PC-9 (cell line): ENCODE measurements at regions not wholly inside any gene's neighbourhood (a gene's known extent, or its start where the extent isn't known, plus 50 kb on each side); places are given as distances from the start of the nearest gene placed in this dataset.

Source experiments
- BruUV-seq: library from RNA; stranded (reverse); fragments of 400-500 nt; replicated peaks from 2 replicates; lab custom pipeline; 2021; lab: Mats Ljungman, UMichigan
- CTCF ChIA-PET: fragments of 300-600 bp; sonication (Branson Sonifier 250); formaldehyde crosslinking; loops from one replicate; lab custom pipeline; 2022; ENCODE audit warnings: antibody characterized with exemption; lab: Charles Lee
- POLR2A ChIA-PET: fragments of 300-600 bp; sonication (Branson Sonifier 250); formaldehyde crosslinking; loops from one replicate; lab custom pipeline; 2022; ENCODE audit warnings: antibody characterized with exemption; ENCODE audit not compliant: unreplicated experiment; lab: Charles Lee
- DNase-seq, 2 experiments: peaks; one replicate each; pipeline versions ENCODE4 v3.0.0 to v3.0.0-alpha.2; 2015 to 2022; ENCODE audit warnings: mixed read lengths in 1 of 2
- H2AFZ ChIP-seq: fragments of 200-600 bp; sonication (generic); 2 replicates; pipeline ENCODE4 v1.8.1; 2017; ENCODE audit warnings: antibody characterized with exemption
- H3F3A ChIP-seq: fragments of 200-600 bp; sonication (generic); 2 replicates; pipeline ENCODE4 v1.8.1; 2017; ENCODE audit warnings: antibody characterized with exemption, mild to moderate bottlenecking, low read depth; ENCODE audit not compliant: insufficient read depth
- H3K27ac ChIP-seq: fragments of 200-600 bp; sonication (generic); 2 replicates; pipeline ENCODE4 v1.6.1; 2016; ENCODE audit warnings: mixed run types
- H3K27me3 ChIP-seq: fragments of 200-600 bp; sonication (generic); 2 replicates; pipeline ENCODE4 v1.6.1; 2016; ENCODE audit warnings: low read depth, mixed run types; ENCODE audit not compliant: insufficient read depth
- H3K36me3 ChIP-seq: fragments of 200-600 bp; sonication (generic); 2 replicates; pipeline ENCODE4 v1.6.1; 2016; ENCODE audit warnings: low read depth, mixed run types
- H3K4me1 ChIP-seq: fragments of 200-600 bp; sonication (generic); replicated peaks from 2 replicates; pipeline ENCODE4 v1.6.1; 2016; ENCODE audit warnings: mixed run types; ENCODE audit not compliant: insufficient read depth
- H3K4me2 ChIP-seq: fragments of 200-600 bp; sonication (generic); 2 replicates; pipeline ENCODE4 v1.6.1; 2017; ENCODE audit warnings: mixed run types
- H3K4me3 ChIP-seq: fragments of 200-600 bp; sonication (generic); 2 replicates; pipeline ENCODE4 v1.6.1; 2016; ENCODE audit warnings: mixed run types
- H3K79me2 ChIP-seq: fragments of 200-600 bp; sonication (generic); 2 replicates; pipeline ENCODE4 v1.6.1; 2017; ENCODE audit warnings: low read depth, mixed run types
- H3K9me2 ChIP-seq: fragments of 200-600 bp; sonication (generic); 2 replicates; pipeline ENCODE4 v1.8.1; 2017; ENCODE audit warnings: mild to moderate bottlenecking; ENCODE audit not compliant: insufficient read depth
- H3K9me3 ChIP-seq: fragments of 200-600 bp; sonication (generic); 2 replicates; pipeline ENCODE4 v1.8.1; 2016; ENCODE audit warnings: low read depth; ENCODE audit not compliant: insufficient read depth
- H4K20me1 ChIP-seq: fragments of 200-600 bp; sonication (generic); 2 replicates; pipeline ENCODE4 v1.8.1; 2017; ENCODE audit not compliant: insufficient read depth
- EZH2 ChIP-seq: fragments of 200-600 bp; sonication (generic); IDR thresholded peaks from 2 replicates; pipeline ENCODE4 v1.8.0; 2017; ENCODE audit warnings: antibody characterized with exemption, low read depth
- intact Hi-C: fragments of 100-400 bp; cut with micrococcal nuclease; formaldehyde crosslinking; loops from one replicate; pipeline ENCODE4 v1.10.0; 2022; ENCODE audit not compliant: unreplicated experiment
- TF ChIP-seq, protein P1 (sequence below): fragments of 200-600 bp; sonication (generic); conservative IDR thresholded peaks from 2 replicates; pipeline ENCODE4 v1.6.1; 2017; ENCODE audit warnings: mixed run types, antibody characterized with exemption, mild to moderate bottlenecking, moderate library complexity

DNA sequence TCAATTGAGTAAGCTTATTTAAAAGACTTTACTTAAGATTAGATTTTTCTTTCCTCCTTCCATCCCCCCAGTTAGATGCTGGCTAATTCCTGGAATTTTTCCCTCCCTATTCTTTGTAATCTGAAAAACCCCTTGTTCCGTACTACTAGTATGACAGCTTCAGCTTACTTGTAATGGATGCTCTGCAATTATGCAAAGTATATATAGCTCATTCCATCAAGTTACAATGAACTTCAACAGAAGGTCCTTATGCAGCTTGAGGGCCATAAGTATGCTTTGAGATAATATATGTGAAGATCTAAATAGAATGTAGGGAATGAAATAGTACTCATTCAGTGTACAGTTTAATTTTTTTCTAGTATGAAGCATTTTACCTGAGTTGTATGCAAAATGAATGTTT, 398.3 kb upstream of the NAALADL2 start:
- no peaks in the 10 kb centered on the region for H3K27me3 ChIP-seq
- H3K9me3 ChIP-seq: no peaks in the 10 kb centered on the region; the same call in 1 of the 2 replicates
- H2AFZ ChIP-seq: no peak overlapping the region
- H3K27ac ChIP-seq: no peak overlapping the region
- CTCF ChIA-PET: no interaction called here
- H4K20me1 ChIP-seq: no peaks in the 10 kb centered on the region
- DNase-seq: no peak
- no peak overlapping the region for H3K4me2 ChIP-seq
- H3F3A ChIP-seq: no peaks in the 10 kb centered on the region
- intact Hi-C loops: no loop called here
- no peaks in the 10 kb centered on the region for H3K9me2 ChIP-seq
- no TSS peak for BruUV-seq
- H3K4me1 ChIP-seq: no peaks in the 10 kb centered on the region
- POLR2A ChIA-PET: no interaction called here
- no peaks in the 10 kb centered on the region for H3K36me3 ChIP-seq
- no peak overlapping the region for H3K4me3 ChIP-seq
- no peaks in the 10 kb centered on the region for H3K79me2 ChIP-seq
- TF ChIP-seq, protein P1, sequence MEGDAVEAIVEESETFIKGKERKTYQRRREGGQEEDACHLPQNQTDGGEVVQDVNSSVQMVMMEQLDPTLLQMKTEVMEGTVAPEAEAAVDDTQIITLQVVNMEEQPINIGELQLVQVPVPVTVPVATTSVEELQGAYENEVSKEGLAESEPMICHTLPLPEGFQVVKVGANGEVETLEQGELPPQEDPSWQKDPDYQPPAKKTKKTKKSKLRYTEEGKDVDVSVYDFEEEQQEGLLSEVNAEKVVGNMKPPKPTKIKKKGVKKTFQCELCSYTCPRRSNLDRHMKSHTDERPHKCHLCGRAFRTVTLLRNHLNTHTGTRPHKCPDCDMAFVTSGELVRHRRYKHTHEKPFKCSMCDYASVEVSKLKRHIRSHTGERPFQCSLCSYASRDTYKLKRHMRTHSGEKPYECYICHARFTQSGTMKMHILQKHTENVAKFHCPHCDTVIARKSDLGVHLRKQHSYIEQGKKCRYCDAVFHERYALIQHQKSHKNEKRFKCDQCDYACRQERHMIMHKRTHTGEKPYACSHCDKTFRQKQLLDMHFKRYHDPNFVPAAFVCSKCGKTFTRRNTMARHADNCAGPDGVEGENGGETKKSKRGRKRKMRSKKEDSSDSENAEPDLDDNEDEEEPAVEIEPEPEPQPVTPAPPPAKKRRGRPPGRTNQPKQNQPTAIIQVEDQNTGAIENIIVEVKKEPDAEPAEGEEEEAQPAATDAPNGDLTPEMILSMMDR: no peak
- TF ChIP-seq EZH2: no peak

DNA sequence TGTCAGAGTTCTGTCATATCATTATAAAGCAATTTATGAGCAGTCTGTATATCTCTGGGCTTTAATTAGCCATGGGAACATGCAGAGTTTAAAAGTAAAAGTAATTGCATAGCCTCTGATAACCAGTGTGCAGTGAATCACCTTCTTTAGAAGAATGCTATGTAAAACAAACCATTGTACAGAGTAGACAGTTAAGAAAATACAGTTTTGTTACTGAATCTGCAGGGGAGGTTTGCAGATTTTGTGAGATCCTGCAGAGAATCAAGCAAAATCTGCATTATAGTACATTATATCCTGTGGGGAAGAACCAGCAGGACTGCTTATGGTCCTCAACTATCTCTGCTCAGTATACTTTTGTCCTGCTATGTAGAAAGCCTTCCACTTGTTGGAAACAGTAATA, 396.2 kb upstream of the NAALADL2 start:
- CTCF ChIA-PET: interaction anchor here (0.7 kb wide), 1 partner anchor 107 kb away, joined by 8 read pairs; no protein-coding TSS in a partner anchor
- no TSS peak for BruUV-seq
- no peaks in the 10 kb centered on the region for H3K9me3 ChIP-seq
- H3K27me3 ChIP-seq: no peaks in the 10 kb centered on the region
- H4K20me1 ChIP-seq: no peaks in the 10 kb centered on the region
- TF ChIP-seq EZH2: no peak
- TF ChIP-seq, protein P1: no peak
- no peak overlapping the region for H3K27ac ChIP-seq
- H3F3A ChIP-seq: no peaks in the 10 kb centered on the region
- intact Hi-C loops: no loop called here
- no peak for DNase-seq
- no peaks in the 10 kb centered on the region for H3K4me1 ChIP-seq
- H2AFZ ChIP-seq: no peak overlapping the region
- no peaks in the 10 kb centered on the region for H3K9me2 ChIP-seq
- no peaks in the 10 kb centered on the region for H3K36me3 ChIP-seq
- H3K4me3 ChIP-seq: no peak overlapping the region
- H3K79me2 ChIP-seq: no peaks in the 10 kb centered on the region
- POLR2A ChIA-PET: interaction anchor here (0.6 kb wide), 1 partner anchor 143 kb away, joined by 3 read pairs; no protein-coding TSS in a partner anchor
- no peak overlapping the region for H3K4me2 ChIP-seq

DNA sequence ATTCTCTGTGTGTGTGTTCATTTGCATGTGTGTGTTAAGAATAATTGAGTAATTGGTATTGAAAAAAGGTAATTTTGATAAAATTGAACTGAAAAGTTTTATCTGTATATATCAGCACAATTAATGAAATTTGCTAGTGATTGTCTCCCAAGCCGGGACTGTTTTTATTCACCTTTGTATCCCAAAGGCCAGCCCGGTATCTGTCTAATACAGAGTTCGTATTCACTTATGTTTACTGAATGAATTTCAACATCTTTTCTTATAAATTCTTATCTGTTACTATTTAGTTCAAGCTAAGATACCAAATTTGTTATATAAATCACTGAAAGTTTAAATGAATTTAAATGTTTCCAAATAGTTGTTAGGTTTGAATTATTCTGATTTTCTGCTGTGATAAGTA, 394.0 kb upstream of the NAALADL2 start:
- no peak for TF ChIP-seq EZH2
- TF ChIP-seq, protein P1: no peak
- Histone ChIP-seq H3K36me3 (no peaks in the 10 kb centered on the region), H3K4me3 (no peak overlapping the region), H3K4me2 (no peak overlapping the region), H4K20me1 (no peaks in the 10 kb centered on the region), H3K27me3 (no peaks in the 10 kb centered on the region), H3F3A (no peaks in the 10 kb centered on the region), H2AFZ (no peak overlapping the region), H3K9me2 (no peaks in the 10 kb centered on the region), H3K9me3 (no peaks in the 10 kb centered on the region), H3K4me1 (no peaks in the 10 kb centered on the region), H3K27ac (no peak overlapping the region), H3K79me2 (no peaks in the 10 kb centered on the region)
- no peak for DNase-seq
- BruUV-seq: no TSS peak
- intact Hi-C loops: no loop called here
- POLR2A ChIA-PET: no interaction called here
- CTCF ChIA-PET: no interaction called here
